HCT116 (cell line): ENCODE measurements at regions not wholly inside any gene's neighbourhood (a gene's known extent, or its start where the extent isn't known, plus 50 kb on each side); places are given as distances from the start of the nearest gene placed in this dataset.

Experiments
- ATAC-seq: fragments of 200-7000 bp; cut with Tn5 transposase; 2 replicates; pipeline ENCODE4 v1.9.1; 2020; ENCODE audit warnings: mild to moderate bottlenecking, moderate library complexity
- BruUV-seq: library from RNA; stranded (reverse); fragments of 400-500 nt; replicated peaks from 2 replicates; lab custom pipeline; 2021; lab: Mats Ljungman, UMichigan
- CTCF ChIA-PET: fragments of 300-600 bp; sonication (Branson Sonifier 250); formaldehyde crosslinking; loops from one replicate; lab custom pipeline; 2021; ENCODE audit warnings: antibody characterized with exemption; lab: Charles Lee
- POLR2A ChIA-PET: fragments of 300-600, 350-600 bp; sonication (Branson Sonifier 250); formaldehyde crosslinking; loops from one replicate; lab custom pipeline; 2021; ENCODE audit warnings: antibody characterized with exemption; lab: Charles Lee
- RAD21 ChIA-PET, 2 experiments: fragments of 300-600 bp; sonication (Branson Sonifier 250); formaldehyde crosslinking; loops; one replicate each; lab custom pipeline; 2023; ENCODE audit warnings: low total read pairs in 2 of 2; ENCODE audit not compliant: uncharacterized antibody in 2 of 2, unreplicated experiment in 2 of 2, low non-redundant PET in 1 of 2; lab: Charles Lee
- DNase-seq: peaks from one replicate; pipeline ENCODE4 v3.0.0-alpha.2; 2010; ENCODE audit warnings: low read depth, low spot score
- H2AFZ ChIP-seq: fragments of 200-600 bp; shearing (Covaris generic), sonication (generic); 2 replicates; pipeline ENCODE4 v1.6.1; 2017; ENCODE audit warnings: low read depth, mixed run types, mixed read lengths, antibody characterized with exemption, low read length; ENCODE audit not compliant: poor library complexity, severe bottlenecking
- H3K27ac ChIP-seq: 2 replicates; pipeline ENCODE4 v1.5.1; 2012; ENCODE audit warnings: low read depth, low read length
- H3K27me3 ChIP-seq: fragments of 200-600 bp; sonication (generic); 2 replicates; pipeline ENCODE4 v1.6.1; 2016; ENCODE audit warnings: mixed run types, low read length, mixed read lengths; ENCODE audit not compliant: insufficient read depth
- H3K36me3 ChIP-seq, 2 experiments: fragments of 200-500 bp in 1 of 2; fragments of 200-600 bp in 1 of 2; sonication (Bioruptor generic) in 1 of 2; sonication (generic) in 1 of 2; 2 replicates each; pipeline versions ENCODE4 v1.5.1 to v1.6.1; 2014 to 2016; ENCODE audit warnings: low read length in 2 of 2, inconsistent platforms in 1 of 2, mixed read lengths in 1 of 2, mixed run types in 1 of 2; ENCODE audit not compliant: insufficient read depth in 2 of 2, control insufficient read depth in 1 of 2
- H3K4me1 ChIP-seq, 2 experiments: fragments of 200-600 bp in 1 of 2; sonication (generic) in 1 of 2; 2 replicates each; pipeline versions ENCODE4 v1.5.1 to v1.6.1; 2012 to 2017; ENCODE audit warnings: low read length in 2 of 2, inconsistent platforms in 1 of 2, mild to moderate bottlenecking in 1 of 2, mixed read lengths in 1 of 2, mixed run types in 1 of 2, moderate library complexity in 1 of 2; ENCODE audit not compliant: insufficient read depth in 2 of 2, control insufficient read depth in 1 of 2
- H3K4me2 ChIP-seq: fragments of 200-600 bp; sonication (generic); 2 replicates; pipeline ENCODE4 v1.6.1; 2017; ENCODE audit warnings: mixed run types, low read length, mixed read lengths
- H3K4me3 ChIP-seq, 2 experiments: fragments of 200-600 bp in 1 of 2; sonication (generic) in 1 of 2; replicated peaks in 1 of 2; 2 replicates each; pipeline ENCODE4 v1.5.1; 2011 to 2016; ENCODE audit warnings: low read length in 2 of 2, control low read depth in 1 of 2, low read depth in 1 of 2, mild to moderate bottlenecking in 1 of 2, mixed read lengths in 1 of 2, mixed run types in 1 of 2
- H3K79me2 ChIP-seq: fragments of 200-600 bp; sonication (generic); 2 replicates; pipeline ENCODE4 v1.6.1; 2017; ENCODE audit warnings: mild to moderate bottlenecking, mixed run types, low read length, moderate library complexity, mixed read lengths; ENCODE audit not compliant: insufficient read depth
- H3K9ac ChIP-seq: fragments of 200-600 bp; sonication (generic); 2 replicates; pipeline ENCODE4 v1.6.1; 2016; ENCODE audit warnings: low read length, mixed read lengths
- H3K9me2 ChIP-seq: fragments of 200-600 bp; sonication (generic), shearing (Covaris generic); 2 replicates; pipeline ENCODE4 v1.6.1; 2017; ENCODE audit warnings: mixed run types, mild to moderate bottlenecking, moderate library complexity; ENCODE audit not compliant: insufficient read depth
- H3K9me3 ChIP-seq, 2 experiments: fragments of 200-500 bp in 1 of 2; fragments of 200-600 bp in 1 of 2; sonication (Bioruptor generic) in 1 of 2; sonication (generic) in 1 of 2; 2 replicates each; pipeline ENCODE4 v1.6.1; 2014 to 2017; ENCODE audit warnings: low read length in 2 of 2, mixed read lengths in 2 of 2, inconsistent platforms in 1 of 2, low read depth in 1 of 2, mild to moderate bottlenecking in 1 of 2, mixed run types in 1 of 2, moderate library complexity in 1 of 2; ENCODE audit not compliant: control insufficient read depth in 1 of 2, insufficient read depth in 1 of 2
- H4K20me1 ChIP-seq: fragments of 200-600 bp; sonication (generic), shearing (Covaris generic); 2 replicates; pipeline ENCODE4 v1.6.1; 2017; ENCODE audit warnings: mixed run types, mild to moderate bottlenecking, moderate library complexity; ENCODE audit not compliant: insufficient read depth
- CTCF ChIP-seq, 3 experiments: fragments of 200-600 bp in 1 of 3; sonication (generic) in 1 of 3; IDR thresholded peaks in 2 of 3; conservative IDR thresholded peaks in 1 of 3; 2 replicates each; pipeline ENCODE4 v1.5.1; 2012 to 2017; ENCODE audit warnings: low read depth in 2 of 3, low read length in 2 of 3, antibody characterized with exemption in 1 of 3, borderline replicate concordance in 1 of 3, control low read depth in 1 of 3, mild to moderate bottlenecking in 1 of 3, mixed read lengths in 1 of 3, mixed run types in 1 of 3, moderate library complexity in 1 of 3; ENCODE audit not compliant: insufficient read depth in 1 of 3
- EGR1 ChIP-seq: IDR thresholded peaks from 2 replicates; pipeline ENCODE4 v1.6.1; 2012; ENCODE audit warnings: low read depth
- ELF1 ChIP-seq: IDR thresholded peaks from 2 replicates; pipeline ENCODE4 v1.6.1; 2012; ENCODE audit warnings: low read depth, borderline replicate concordance
- EZH2phosphoT487 ChIP-seq: fragments of 200-600 bp; IDR thresholded peaks from 2 replicates; pipeline ENCODE4 v1.6.1; 2018; ENCODE audit warnings: antibody characterized with exemption, borderline replicate concordance
- JUND ChIP-seq: IDR thresholded peaks from 2 replicates; pipeline ENCODE4 v1.6.1; 2012
- REST ChIP-seq: IDR thresholded peaks from 2 replicates; pipeline ENCODE4 v1.6.1; 2012; ENCODE audit warnings: low read depth
- YY1 ChIP-seq: IDR thresholded peaks from 2 replicates; pipeline ENCODE4 v1.6.1; 2011; ENCODE audit warnings: low read length, low read depth, moderate library complexity, mild to moderate bottlenecking; ENCODE audit not compliant: insufficient replicate concordance; ENCODE audit errors: extremely low read depth
- ZBTB33 ChIP-seq: IDR thresholded peaks from 2 replicates; pipeline ENCODE4 v1.6.1; 2011; ENCODE audit warnings: mild to moderate bottlenecking, low read length, moderate library complexity; ENCODE audit not compliant: insufficient replicate concordance; ENCODE audit errors: extremely low read depth
- ZFX ChIP-seq: fragments of 450-650 bp; IDR thresholded peaks from 2 replicates; pipeline ENCODE4 v1.6.1; 2017
- ZNF274 ChIP-seq: fragments of 200-500 bp; sonication (Bioruptor generic); IDR thresholded peaks from 2 replicates; pipeline ENCODE4 v1.6.1; 2014; ENCODE audit warnings: mild to moderate bottlenecking, low read depth, low read length, inconsistent platforms
- intact Hi-C: fragments of 100-400 bp; cut with micrococcal nuclease; formaldehyde crosslinking; loops from 2 replicates; pipeline ENCODE4 v1.10.0; 2022

- TF ChIP-seq ZBTB33, result no peak
- TF ChIP-seq JUND, result no peak
- TF ChIP-seq ELF1, result no peak
Measured at GRCh38 chr5:38651806-38652205, 95.4 kb upstream of the LIFR start (continued).

GRCh38 chr5:38653389-38653788 is 96.9 kb upstream of the LIFR start:
- Histone ChIP-seq H3K79me2 (no peaks in the 10 kb centered on the region), H3K4me3 (no peak overlapping the region), H4K20me1 (no peaks in the 10 kb centered on the region), H3K9me3 (no peaks in the 10 kb centered on the region), H3K4me1 (peaks cover 7 to 20% of the 10 kb centered on the region in 2 experiments; a peak in 3 of 4 replicates), H3K27me3 (no peaks in the 10 kb centered on the region), H3K9me2 (no peaks in the 10 kb centered on the region), H3K27ac (no peak overlapping the region), H3K4me2 (no peak overlapping the region), H3K9ac (no peak overlapping the region), H3K36me3 (no peaks in the 10 kb centered on the region), H2AFZ (no peak overlapping the region)
- ChIA-PET RAD21 (no interaction called here), POLR2A (no interaction called here), CTCF (no interaction called here)
- no peak for TF ChIP-seq CTCF (IDR thresholded peaks at IDR 0.05 in 2 of 3, conservative IDR thresholded peaks at IDR 0.05 in 1 of 3; ENCODE audit: borderline replicate concordance in 1 of 3, insufficient read depth in 1 of 3, low read depth in 2 of 3, low read length in 2 of 3)
- TF ChIP-seq JUND, result no peak
- no peak for TF ChIP-seq EZH2phosphoT487
- no peak for TF ChIP-seq EGR1
- no peak for TF ChIP-seq YY1
- no peak for TF ChIP-seq ZNF274
- TF ChIP-seq ZBTB33, result no peak
- no peak for TF ChIP-seq REST
- TF ChIP-seq ZFX, result no peak
- no peak for TF ChIP-seq ELF1
- ATAC-seq, result no peak
- DNase-seq, result no peak
- intact Hi-C loops, result no loop called here
- BruUV-seq, result no TSS peak
